NCI-H1436 (cell line): ENCODE measurements at regions not wholly inside any gene's neighbourhood (a gene's known extent, or its start where the extent isn't known, plus 50 kb on each side); places are given as distances from the start of the nearest gene placed in this dataset.
"Not testable (repeated sequence)": the region's sequence is repeated elsewhere in the genome, so short reads cannot be mapped to it uniquely, and the experiment has no call there.

Source experiments
- DNase-seq: peaks from one replicate; lab custom pipeline; 2025; lab: John Stamatoyannopoulos, UW

DNA sequence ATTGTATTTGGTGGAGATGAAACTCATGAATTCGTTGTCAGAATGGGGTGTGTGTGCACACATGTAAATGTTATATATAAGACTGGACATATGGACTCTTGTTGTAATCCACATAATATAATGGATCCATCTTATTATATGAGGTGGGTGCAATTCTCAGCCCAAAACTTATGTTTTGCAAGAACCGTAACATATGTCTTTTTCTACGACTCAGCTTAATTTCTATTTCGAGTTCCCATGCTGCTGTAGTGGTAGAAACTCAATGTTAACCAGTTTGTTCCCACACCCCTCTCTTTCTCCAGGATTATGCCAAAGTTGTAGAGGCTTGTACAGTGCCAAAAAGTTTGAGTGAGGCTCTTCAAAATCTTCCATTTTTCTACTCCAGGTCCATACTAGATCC lies 112.5 kb upstream of the SPOPL start:
- DNase-seq, result no peak

- no peak for DNase-seq
These were observed 111.1 kb upstream of the SPOPL start for GRCh38 chr2:138390316-138390945.

GRCh38 chr2:138391946-138392345 lies 109.6 kb upstream of the SPOPL start:
- no peak for DNase-seq

GRCh38 chr2:138395565-138396306 lies 105.8 kb upstream of the SPOPL start:
- DNase-seq, result no peak

GRCh38 chr2:138396843-138397242 lies 104.7 kb upstream of the SPOPL start:
- no peak for DNase-seq

DNA sequence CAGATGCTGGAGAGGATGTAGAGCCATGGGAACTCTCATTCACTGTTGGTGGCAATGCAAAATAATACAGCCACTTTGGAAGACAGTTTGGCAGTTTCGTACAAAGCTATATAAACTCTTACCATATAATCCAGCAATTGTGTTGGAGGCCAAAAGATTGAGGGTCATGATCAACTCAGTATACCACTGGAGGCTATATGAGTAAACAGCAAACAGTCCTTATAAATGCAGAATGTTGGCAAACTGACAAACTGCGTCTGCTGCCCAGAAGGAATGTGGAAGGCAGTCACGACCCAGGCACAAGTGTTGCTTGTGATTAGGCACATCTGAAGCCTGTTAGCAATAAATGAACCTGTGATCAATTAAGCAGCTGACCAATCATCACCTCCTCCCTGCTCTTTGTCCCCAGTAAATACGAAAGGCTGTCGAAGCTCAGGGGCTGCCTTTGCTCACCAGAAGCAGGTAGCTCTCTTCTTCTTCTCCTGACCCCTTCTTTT lies 98.1 kb upstream of the SPOPL start:
- DNase-seq, result no peak

- DNase-seq, result no peak
These were observed 87.6 kb upstream of the SPOPL start for GRCh38 chr2:138414014-138414413.

DNA sequence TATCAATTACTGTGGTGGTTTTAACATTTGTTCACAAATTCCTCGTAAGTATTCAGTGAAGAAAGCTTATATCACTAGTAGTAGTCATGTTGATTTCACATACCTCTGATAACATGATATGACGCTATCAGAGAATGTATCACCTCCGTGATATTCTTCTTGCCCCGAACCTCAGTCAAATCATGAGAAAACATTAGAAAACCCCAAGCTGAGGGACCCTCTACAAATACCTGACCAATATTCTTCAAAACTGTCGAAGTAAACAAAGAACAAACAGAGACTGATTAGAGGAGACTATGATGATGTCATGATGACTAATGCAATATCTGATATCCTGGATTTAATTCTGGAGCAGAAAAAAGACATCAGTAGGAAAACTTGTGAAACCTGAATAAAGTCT lies 85.6 kb upstream of the SPOPL start:
- DNase-seq, result no peak

- DNase-seq, result no peak
These were observed 83.1 kb upstream of the SPOPL start for GRCh38 chr2:138418453-138418852.

DNA sequence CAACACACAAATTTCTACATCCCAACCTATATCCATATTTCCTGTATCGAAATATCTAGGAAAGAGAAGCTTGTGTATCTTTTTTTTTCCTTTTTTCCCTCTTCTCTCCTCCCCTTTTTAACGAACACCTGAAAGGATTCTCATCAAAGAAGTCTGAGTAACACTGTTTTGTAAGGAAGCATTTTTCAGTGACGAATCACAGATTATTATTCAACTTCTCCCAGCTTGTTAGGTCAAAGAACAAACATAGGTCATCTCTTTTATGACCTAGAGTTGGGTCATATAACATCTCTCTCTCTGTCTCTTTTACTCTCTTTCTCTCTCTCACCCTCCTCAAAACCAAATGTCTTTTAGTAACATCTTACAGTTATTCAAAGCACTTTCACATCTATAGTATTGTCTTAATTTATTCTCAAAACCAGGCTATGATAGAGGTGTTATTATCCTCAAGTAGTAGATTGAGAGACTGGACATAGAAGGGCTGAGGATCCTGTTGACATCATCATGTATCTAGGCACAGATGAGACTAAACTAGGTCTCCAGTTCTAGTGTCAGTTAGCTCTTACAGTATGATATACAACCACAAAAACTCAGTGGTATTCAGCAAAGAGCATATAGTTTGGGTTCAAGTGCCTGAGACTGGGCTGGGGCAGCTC lies 80.1 kb upstream of the SPOPL start:
- no peak for DNase-seq

GRCh38 chr2:138421971-138422335 lies 79.6 kb upstream of the SPOPL start:
- DNase-seq, result no peak

GRCh38 chr2:138423198-138423597 lies 78.4 kb upstream of the SPOPL start:
- no peak for DNase-seq

- DNase-seq, result no peak
These were observed 77.8 kb upstream of the SPOPL start for GRCh38 chr2:138423745-138424144.

- no peak for DNase-seq
These were observed 77.0 kb upstream of the SPOPL start for GRCh38 chr2:138424436-138425140.

DNA sequence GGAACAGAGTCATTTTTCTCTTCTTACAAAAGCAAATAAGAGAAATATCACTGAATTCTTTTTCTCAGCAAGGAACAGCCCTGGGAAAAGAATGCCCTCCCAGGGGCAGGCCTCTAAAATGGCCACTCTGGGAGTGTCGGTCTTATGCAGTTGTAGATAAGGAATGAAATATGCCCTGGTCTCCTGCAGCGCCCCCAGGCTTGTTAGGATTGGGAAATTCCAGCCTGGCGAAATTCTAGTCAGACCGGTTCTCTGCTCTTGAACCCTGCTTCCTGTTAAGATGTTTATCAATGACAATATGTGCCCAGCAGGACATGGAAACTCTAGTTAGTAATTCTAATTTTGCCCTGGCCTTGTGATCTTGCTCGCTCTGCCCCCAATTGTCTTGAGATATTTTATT lies 75.5 kb upstream of the SPOPL start:
- not testable (repeated sequence) for DNase-seq

GRCh38 chr2:138428710-138429440 lies 72.7 kb upstream of the SPOPL start:
- DNase-seq, result no peak

GRCh38 chr2:138430181-138430580 lies 71.4 kb upstream of the SPOPL start:
- DNase-seq, result no peak

GRCh38 chr2:138432971-138433370 lies 68.6 kb upstream of the SPOPL start:
- DNase-seq, result no peak

GRCh38 chr2:138433995-138434951 lies 67.3 kb upstream of the SPOPL start:
- DNase-seq, result no peak

GRCh38 chr2:138435701-138436100 lies 65.9 kb upstream of the SPOPL start:
- DNase-seq, result no peak

GRCh38 chr2:138439733-138440132 lies 61.8 kb upstream of the SPOPL start:
- DNase-seq, result no peak
